GM12878 (cell line): ENCODE measurements at regions not wholly inside any gene's neighbourhood (a gene's known extent, or its start where the extent isn't known, plus 50 kb on each side); places are given as distances from the start of the nearest gene placed in this dataset.

Source experiments
- ATAC-seq: fragments of 200-7000 bp; cut with Tn5 transposase; 3 replicates; pipeline ENCODE4 v1.9.1; 2020; ENCODE audit warnings: mild to moderate bottlenecking, moderate library complexity
- BruUV-seq: library from RNA; stranded (reverse); fragments of 400-500 nt; replicated peaks from 2 replicates; lab custom pipeline; 2021; lab: Mats Ljungman, UMichigan
- CTCF ChIA-PET: fragments of 300-600 bp; sonication (Branson Sonifier 250); formaldehyde crosslinking; extraction: SDS; loops from one replicate; lab custom pipeline; 2021; ENCODE audit warnings: inconsistent platforms; lab: Yijun Ruan, JAX
- POLR2A ChIA-PET: fragments of 350-600 bp; formaldehyde crosslinking; extraction: SDS; loops from one replicate; lab custom pipeline; 2021; ENCODE audit warnings: inconsistent platforms; lab: Charles Lee
- RAD21 ChIA-PET: fragments of 300-600 bp; sonication (Branson Sonifier 250); formaldehyde crosslinking; loops from one replicate; lab custom pipeline; 2023; ENCODE audit warnings: antibody characterized with exemption; ENCODE audit not compliant: unreplicated experiment; lab: Charles Lee
- SMC1A ChIA-PET: fragments of 300-600 bp; sonication (Branson Sonifier 250); formaldehyde crosslinking; loops from one replicate; lab custom pipeline; 2023; ENCODE audit not compliant: unreplicated experiment, uncharacterized antibody; lab: Charles Lee
- DNase-seq: peaks from one replicate; pipeline ENCODE4 v3.0.0-alpha.2; 2011; ENCODE audit warnings: low read depth, low spot score
- FAIRE-seq: peaks from 3 replicates; lab custom pipeline; 2011; peaks lifted over from hg19 to GRCh38; lab: Jason Lieb, UNC
- H2AFZ ChIP-seq: 2 replicates; pipeline ENCODE4 v1.6.0; 2011; ENCODE audit warnings: low read depth, low read length, control low read depth; ENCODE audit not compliant: control insufficient read depth
- H3K27ac ChIP-seq: 2 replicates; pipeline ENCODE4 v1.5.1; 2011; ENCODE audit warnings: control low read depth; ENCODE audit not compliant: control insufficient read depth, insufficient read depth
- H3K27me3 ChIP-seq, 2 experiments: replicated peaks in 1 of 2; 2 replicates each; pipeline versions ENCODE4 v1.6.0 to v1.6.1; 2011; ENCODE audit warnings: low read length in 1 of 2; ENCODE audit not compliant: control insufficient read depth in 2 of 2, insufficient read depth in 2 of 2
- H3K36me3 ChIP-seq, 2 experiments: 2 replicates each; pipeline ENCODE4 v1.5.1; 2011; ENCODE audit warnings: low read length in 1 of 2; ENCODE audit not compliant: control insufficient read depth in 2 of 2, insufficient read depth in 2 of 2
- H3K4me1 ChIP-seq: 2 replicates; pipeline ENCODE4 v1.6.1; 2011; ENCODE audit warnings: mild to moderate bottlenecking, low read length, moderate library complexity, mixed read lengths; ENCODE audit not compliant: control insufficient read depth, insufficient read depth
- H3K4me2 ChIP-seq: 2 replicates; pipeline ENCODE4 v1.6.0; 2011; ENCODE audit warnings: control low read depth; ENCODE audit not compliant: control insufficient read depth, insufficient read depth
- H3K4me3 ChIP-seq: fragments of 200-600 bp; sonication (generic); 2 replicates; pipeline ENCODE4 v1.5.1; 2016
- H3K79me2 ChIP-seq: 2 replicates; pipeline ENCODE4 v1.6.0; 2011; ENCODE audit warnings: low read length; ENCODE audit not compliant: control insufficient read depth, insufficient read depth
- H3K9ac ChIP-seq: 2 replicates; pipeline ENCODE4 v1.8.0; 2011; ENCODE audit warnings: low read length, control low read depth, mixed read lengths; ENCODE audit not compliant: control insufficient read depth, insufficient read depth
- H3K9me3 ChIP-seq: replicated peaks from 3 replicates; pipeline ENCODE4 v1.5.1; 2011; ENCODE audit warnings: mild to moderate bottlenecking, low read length; ENCODE audit not compliant: control insufficient read depth, insufficient read depth
- H4K20me1 ChIP-seq: 2 replicates; pipeline ENCODE4 v1.6.0; 2011; ENCODE audit not compliant: control insufficient read depth, insufficient read depth
- CBX3 ChIP-seq: fragments of 200-600 bp; sonication (generic); IDR thresholded peaks from 2 replicates; pipeline ENCODE4 v1.6.1; 2016; ENCODE audit warnings: low read depth, borderline replicate concordance
- EGR1 ChIP-seq, 2 experiments: IDR thresholded peaks; 1 replicate in 1 of 2; 2 replicates in 1 of 2; pipeline ENCODE4 v1.6.1; 2011 to 2012; ENCODE audit warnings: low read depth in 2 of 2, low read length in 2 of 2, borderline replicate concordance in 1 of 2, mild to moderate bottlenecking in 1 of 2, moderate library complexity in 1 of 2
- ETV6 ChIP-seq, 2 experiments: fragments of 450-650 bp in 1 of 2; IDR thresholded peaks in 1 of 2; conservative IDR thresholded peaks in 1 of 2; 2 replicates each; pipeline ENCODE4 v1.6.1; 2014; ENCODE audit warnings: antibody characterized with exemption in 1 of 2, borderline replicate concordance in 1 of 2, low read depth in 1 of 2, mild to moderate bottlenecking in 1 of 2, moderate library complexity in 1 of 2
- KLF5 ChIP-seq: fragments of 450-650 bp; IDR thresholded peaks from 2 replicates; pipeline ENCODE4 v1.6.1; 2014; ENCODE audit warnings: mild to moderate bottlenecking; ENCODE audit not compliant: partially characterized antibody
- POLR2AphosphoS2 ChIP-seq: IDR thresholded peaks from 2 replicates; pipeline ENCODE4 v1.6.1; 2011; ENCODE audit warnings: low read depth, mild to moderate bottlenecking, low read length, improper control_type of control experiment, moderate library complexity
- TCF3 ChIP-seq: IDR thresholded peaks from 2 replicates; pipeline ENCODE4 v1.6.1; 2012; ENCODE audit warnings: low read depth, mild to moderate bottlenecking, low read length, borderline replicate concordance; ENCODE audit not compliant: insufficient read depth
- YY1 ChIP-seq: IDR thresholded peaks from 2 replicates; pipeline ENCODE4 v1.6.1; 2011; ENCODE audit warnings: low read depth, mild to moderate bottlenecking, low read length
- WGBS: methylation state at CpG from one replicate; pipeline ENCODE4 v1.1.6; 2016; ENCODE audit warnings: low lambda C conversion rate; ENCODE audit not compliant: insufficient replicate concordance, insufficient coverage; ENCODE audit errors: missing lambda C conversion rate; 5-methylcytosine and 5-hydroxymethylcytosine counted together
- in situ Hi-C: fragments of 300-500 bp; cut with MboI; formaldehyde crosslinking; loops from 9 replicates; pipeline ENCODE4 v1.14.3; 2018; ENCODE audit warnings: mixed read lengths
- intact Hi-C: fragments of 100-400 bp; cut with micrococcal nuclease; formaldehyde crosslinking; loops from one replicate; pipeline ENCODE4 v1.14.2; 2022; ENCODE audit not compliant: unreplicated experiment
- TF ChIP-seq, protein P1 (sequence below): fragments of 150-350 bp; IDR thresholded peaks from 2 replicates; pipeline ENCODE4 v1.6.1; 2016; ENCODE audit warnings: low read depth, low read length

DNA sequence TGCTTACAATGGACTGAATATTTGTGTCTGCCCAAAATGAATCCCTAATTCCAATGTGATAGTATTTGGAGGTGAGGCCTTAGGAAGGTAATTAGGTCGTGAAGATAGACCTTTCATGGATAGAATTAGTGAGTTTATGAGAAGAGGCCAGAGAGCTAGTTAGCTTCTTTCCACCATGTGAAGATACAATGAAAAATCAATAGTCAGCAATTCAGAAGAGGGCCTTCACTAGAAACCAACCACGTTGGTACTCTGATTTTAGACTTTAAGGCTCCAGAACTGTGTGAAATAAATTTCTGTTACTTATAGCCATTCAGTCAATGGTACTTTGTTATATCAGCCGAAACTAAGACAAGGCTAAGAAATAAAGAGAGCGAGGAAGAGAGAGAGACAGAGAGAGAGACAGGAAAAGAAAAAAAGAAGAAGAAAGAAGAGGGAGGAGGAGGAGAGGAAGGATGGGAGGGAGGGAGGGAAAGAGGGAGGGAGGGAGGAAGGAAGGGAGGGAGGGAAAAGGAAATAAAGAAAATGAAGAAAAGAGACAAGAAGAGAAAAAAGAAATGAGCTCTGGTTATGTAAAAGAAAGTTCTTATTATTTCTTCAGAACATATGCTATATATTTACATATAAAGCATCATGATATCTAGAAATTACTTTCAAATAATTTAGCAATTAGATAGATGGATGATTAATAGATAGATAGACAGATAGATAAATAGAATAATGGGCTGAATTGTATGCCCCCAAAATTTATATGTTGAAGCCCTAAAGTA lies 1725.3 kb downstream of the EFNA5 start:
- RAD21 ChIA-PET: no interaction called here
- FAIRE-seq: no peak
- no peaks in the 10 kb centered on the region for H3K9me3 ChIP-seq
- SMC1A ChIA-PET: no interaction called here
- in situ Hi-C loops (no loop called here), intact Hi-C loops (no loop called here)
- H3K4me1 ChIP-seq: no peaks in the 10 kb centered on the region
- H3K9ac ChIP-seq: no peak overlapping the region
- H3K27ac ChIP-seq: no peak overlapping the region
- WGBS: 13% methylated on average over 3 of the region's 4 CpGs
- H4K20me1 ChIP-seq: no peaks in the 10 kb centered on the region
- POLR2A ChIA-PET: no interaction called here
- DNase-seq: no peak
- H3K27me3 ChIP-seq: no peaks in the 10 kb centered on the region
- H3K79me2 ChIP-seq: no peaks in the 10 kb centered on the region
- no peak overlapping the region for H3K4me2 ChIP-seq
- no peak overlapping the region for H3K4me3 ChIP-seq
- no peak overlapping the region for H2AFZ ChIP-seq
- no peak for ATAC-seq
- no TSS peak for BruUV-seq
- no peaks in the 10 kb centered on the region for H3K36me3 ChIP-seq
- TF ChIP-seq EGR1 (IDR thresholded peaks at IDR 0.05; ENCODE audit: borderline replicate concordance in 1 of 2, low read depth in 2 of 2, low read length in 2 of 2): no peak
- no peak for TF ChIP-seq TCF3
- TF ChIP-seq, protein P1, sequence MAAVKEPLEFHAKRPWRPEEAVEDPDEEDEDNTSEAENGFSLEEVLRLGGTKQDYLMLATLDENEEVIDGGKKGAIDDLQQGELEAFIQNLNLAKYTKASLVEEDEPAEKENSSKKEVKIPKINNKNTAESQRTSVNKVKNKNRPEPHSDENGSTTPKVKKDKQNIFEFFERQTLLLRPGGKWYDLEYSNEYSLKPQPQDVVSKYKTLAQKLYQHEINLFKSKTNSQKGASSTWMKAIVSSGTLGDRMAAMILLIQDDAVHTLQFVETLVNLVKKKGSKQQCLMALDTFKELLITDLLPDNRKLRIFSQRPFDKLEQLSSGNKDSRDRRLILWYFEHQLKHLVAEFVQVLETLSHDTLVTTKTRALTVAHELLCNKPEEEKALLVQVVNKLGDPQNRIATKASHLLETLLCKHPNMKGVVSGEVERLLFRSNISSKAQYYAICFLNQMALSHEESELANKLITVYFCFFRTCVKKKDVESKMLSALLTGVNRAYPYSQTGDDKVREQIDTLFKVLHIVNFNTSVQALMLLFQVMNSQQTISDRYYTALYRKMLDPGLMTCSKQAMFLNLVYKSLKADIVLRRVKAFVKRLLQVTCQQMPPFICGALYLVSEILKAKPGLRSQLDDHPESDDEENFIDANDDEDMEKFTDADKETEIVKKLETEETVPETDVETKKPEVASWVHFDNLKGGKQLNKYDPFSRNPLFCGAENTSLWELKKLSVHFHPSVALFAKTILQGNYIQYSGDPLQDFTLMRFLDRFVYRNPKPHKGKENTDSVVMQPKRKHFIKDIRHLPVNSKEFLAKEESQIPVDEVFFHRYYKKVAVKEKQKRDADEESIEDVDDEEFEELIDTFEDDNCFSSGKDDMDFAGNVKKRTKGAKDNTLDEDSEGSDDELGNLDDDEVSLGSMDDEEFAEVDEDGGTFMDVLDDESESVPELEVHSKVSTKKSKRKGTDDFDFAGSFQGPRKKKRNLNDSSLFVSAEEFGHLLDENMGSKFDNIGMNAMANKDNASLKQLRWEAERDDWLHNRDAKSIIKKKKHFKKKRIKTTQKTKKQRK: no peak
- no peak for TF ChIP-seq POLR2AphosphoS2
- no peak for TF ChIP-seq KLF5
- no peak for TF ChIP-seq CBX3
- no peak for TF ChIP-seq ETV6 (conservative IDR thresholded peaks at IDR 0.05 in 1 of 2, IDR thresholded peaks at IDR 0.05 in 1 of 2; ENCODE audit: borderline replicate concordance in 1 of 2, low read depth in 1 of 2)
- no peak for TF ChIP-seq YY1
- CTCF ChIA-PET: no interaction called here
